Peyer's patch (tissue), 4 donors: ENCODE measurements at regions not wholly inside any gene's neighbourhood (a gene's known extent, or its start where the extent isn't known, plus 50 kb on each side); places are given as distances from the start of the nearest gene placed in this dataset.

Experiments used
- CTCF ChIP-seq, 6 experiments: fragments of 450-650 bp in 4 of 6; fragments of 200-600 bp in 2 of 6; sonication (generic) in 1 of 6; IDR thresholded peaks; one replicate each; pipeline ENCODE4 v1.5.1; 2017 to 2019; ENCODE audit warnings: antibody characterized with exemption in 6 of 6, mild to moderate bottlenecking in 3 of 6, moderate library complexity in 1 of 6
- POLR2A ChIP-seq, 2 donors: fragments of 450-650 bp; IDR thresholded peaks; one replicate each; pipeline ENCODE4 v1.5.1; 2017; ENCODE audit warnings: antibody characterized with exemption in 2 of 2, mild to moderate bottlenecking in 2 of 2, moderate library complexity in 2 of 2

GRCh38 chr1:67601955-67602354 is 83.0 kb upstream of the GADD45A start:
- TF ChIP-seq POLR2A (IDR thresholded peaks at IDR 0.05) (no peak), CTCF (IDR thresholded peaks at IDR 0.05) (no peak)
